Nephron (organoid): ENCODE measurements at regions not wholly inside any gene's neighbourhood (a gene's known extent, or its start where the extent isn't known, plus 50 kb on each side); places are given as distances from the start of the nearest gene placed in this dataset.
A peak's percentile ranks its signal among the peaks of the same experiment; 100 is the strongest.

Source experiments
- H3K27ac Mint-ChIP-seq, 3 experiments: 2 replicates each; pipeline ENCODE4 v1.8.0; 2020; ENCODE audit warnings: mixed read lengths in 3 of 3, mild to moderate bottlenecking in 2 of 3, moderate library complexity in 1 of 3
- H3K27me3 Mint-ChIP-seq: 2 replicates; pipeline ENCODE4 v1.8.0; 2021; ENCODE audit warnings: low read depth, mild to moderate bottlenecking, moderate library complexity, mixed read lengths
- H3K36me3 Mint-ChIP-seq: 2 replicates; pipeline ENCODE4 v1.8.0; 2020; ENCODE audit warnings: low read depth, mixed read lengths
- H3K4me1 Mint-ChIP-seq: 2 replicates; pipeline ENCODE4 v1.8.0; 2020; ENCODE audit warnings: mixed read lengths
- H3K4me3 Mint-ChIP-seq, 3 experiments: 2 replicates each; pipeline ENCODE4 v1.8.0; 2020; ENCODE audit warnings: mild to moderate bottlenecking in 3 of 3, mixed read lengths in 3 of 3, moderate library complexity in 2 of 3
- H3K9me3 Mint-ChIP-seq: 2 replicates; pipeline ENCODE4 v1.8.0; 2020; ENCODE audit warnings: mixed read lengths
- TF ChIP-seq, protein P1 (sequence below), 3 experiments: fragments of 200-600 bp; sonication (generic); IDR thresholded peaks; one replicate each; pipeline ENCODE4 v1.5.0; 2021; ENCODE audit warnings: antibody characterized with exemption in 3 of 3; ENCODE audit not compliant: unreplicated experiment in 3 of 3

GRCh38 chr2:236841389-236841788 lies 244.3 kb upstream of the COPS8 start:
- no peak overlapping the region for H3K27ac Mint-ChIP-seq
- H3K27me3 Mint-ChIP-seq = peaks cover 15% of the 10 kb centered on the region
- peaks cover 16% of the 10 kb centered on the region for H3K4me1 Mint-ChIP-seq
- H3K9me3 Mint-ChIP-seq = peaks cover 13% of the 10 kb centered on the region
- peaks cover under 1% of the 10 kb centered on the region for H3K36me3 Mint-ChIP-seq
- no peak overlapping the region for H3K4me3 Mint-ChIP-seq
- TF ChIP-seq, protein P1, sequence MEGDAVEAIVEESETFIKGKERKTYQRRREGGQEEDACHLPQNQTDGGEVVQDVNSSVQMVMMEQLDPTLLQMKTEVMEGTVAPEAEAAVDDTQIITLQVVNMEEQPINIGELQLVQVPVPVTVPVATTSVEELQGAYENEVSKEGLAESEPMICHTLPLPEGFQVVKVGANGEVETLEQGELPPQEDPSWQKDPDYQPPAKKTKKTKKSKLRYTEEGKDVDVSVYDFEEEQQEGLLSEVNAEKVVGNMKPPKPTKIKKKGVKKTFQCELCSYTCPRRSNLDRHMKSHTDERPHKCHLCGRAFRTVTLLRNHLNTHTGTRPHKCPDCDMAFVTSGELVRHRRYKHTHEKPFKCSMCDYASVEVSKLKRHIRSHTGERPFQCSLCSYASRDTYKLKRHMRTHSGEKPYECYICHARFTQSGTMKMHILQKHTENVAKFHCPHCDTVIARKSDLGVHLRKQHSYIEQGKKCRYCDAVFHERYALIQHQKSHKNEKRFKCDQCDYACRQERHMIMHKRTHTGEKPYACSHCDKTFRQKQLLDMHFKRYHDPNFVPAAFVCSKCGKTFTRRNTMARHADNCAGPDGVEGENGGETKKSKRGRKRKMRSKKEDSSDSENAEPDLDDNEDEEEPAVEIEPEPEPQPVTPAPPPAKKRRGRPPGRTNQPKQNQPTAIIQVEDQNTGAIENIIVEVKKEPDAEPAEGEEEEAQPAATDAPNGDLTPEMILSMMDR (IDR thresholded peaks at IDR 0.05; ENCODE audit: unreplicated experiment in 3 of 3) = no peak

GRCh38 chr2:236843161-236843968 lies 242.3 kb upstream of the COPS8 start:
- Mint-ChIP-seq H3K9me3 (peaks cover 12% of the 10 kb centered on the region), H3K27ac (peak overlapping the region; percentile 22 to 61 (median 55)), H3K27me3 (peaks cover 28% of the 10 kb centered on the region), H3K36me3 (no peaks in the 10 kb centered on the region), H3K4me3 (peak overlapping the region in 1 of 3 experiments; percentile 22), H3K4me1 (peaks cover 24% of the 10 kb centered on the region)
- TF ChIP-seq, protein P1 (IDR thresholded peaks at IDR 0.05; ENCODE audit: unreplicated experiment in 3 of 3) = no peak

DNA sequence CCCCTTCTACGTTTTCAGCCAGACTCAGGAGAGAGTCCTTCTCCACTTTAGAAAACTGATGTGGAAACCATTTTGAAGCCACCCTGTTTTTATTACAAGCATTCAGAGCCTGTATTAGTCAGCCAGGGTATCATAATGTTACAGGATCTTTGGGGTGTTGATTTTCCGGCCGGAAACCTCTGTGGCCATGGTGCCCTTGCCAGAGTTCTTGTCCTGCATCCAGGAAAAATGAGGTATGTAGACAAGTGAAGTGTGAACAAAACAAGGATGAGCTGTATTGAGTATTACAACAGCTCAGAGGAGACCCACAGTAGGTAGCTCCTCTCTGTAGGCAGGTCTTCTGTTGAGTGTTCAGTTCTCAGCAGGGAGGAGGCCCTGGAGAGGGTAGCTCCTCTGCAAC lies 241.0 kb upstream of the COPS8 start:
- TF ChIP-seq, protein P1 (IDR thresholded peaks at IDR 0.05; ENCODE audit: unreplicated experiment in 3 of 3) = no peak
- no peak overlapping the region for H3K27ac Mint-ChIP-seq
- peaks cover 30% of the 10 kb centered on the region for H3K4me1 Mint-ChIP-seq
- peaks cover 12% of the 10 kb centered on the region for H3K9me3 Mint-ChIP-seq
- H3K27me3 Mint-ChIP-seq = peaks cover 31% of the 10 kb centered on the region
- H3K36me3 Mint-ChIP-seq = no peaks in the 10 kb centered on the region
- no peak overlapping the region for H3K4me3 Mint-ChIP-seq

GRCh38 chr2:236847023-236847422 lies 238.7 kb upstream of the COPS8 start:
- Mint-ChIP-seq H3K27me3 (peaks cover 31% of the 10 kb centered on the region), H3K27ac (peak overlapping the region in 1 of 3 experiments; percentile 12), H3K4me3 (no peak overlapping the region), H3K4me1 (peaks cover 37% of the 10 kb centered on the region), H3K9me3 (peaks cover 13% of the 10 kb centered on the region), H3K36me3 (no peaks in the 10 kb centered on the region)
- TF ChIP-seq, protein P1 (IDR thresholded peaks at IDR 0.05; ENCODE audit: unreplicated experiment in 3 of 3) = no peak

GRCh38 chr2:236847538-236848263 lies 238.0 kb upstream of the COPS8 start:
- Mint-ChIP-seq H3K9me3 (peaks cover 14% of the 10 kb centered on the region), H3K4me3 (no peak overlapping the region), H3K36me3 (no peaks in the 10 kb centered on the region), H3K27ac (peak overlapping the region in 1 of 3 experiments; percentile 12), H3K27me3 (peaks cover 29% of the 10 kb centered on the region), H3K4me1 (peaks cover 42% of the 10 kb centered on the region)
- TF ChIP-seq, protein P1 (IDR thresholded peaks at IDR 0.05; ENCODE audit: unreplicated experiment in 3 of 3) = no peak
